ENCODE measurements at regions not wholly inside any gene's neighbourhood (a gene's known extent, or its start where the extent isn't known, plus 50 kb on each side); places are given as distances from the start of the nearest gene placed in this dataset.

DNA sequence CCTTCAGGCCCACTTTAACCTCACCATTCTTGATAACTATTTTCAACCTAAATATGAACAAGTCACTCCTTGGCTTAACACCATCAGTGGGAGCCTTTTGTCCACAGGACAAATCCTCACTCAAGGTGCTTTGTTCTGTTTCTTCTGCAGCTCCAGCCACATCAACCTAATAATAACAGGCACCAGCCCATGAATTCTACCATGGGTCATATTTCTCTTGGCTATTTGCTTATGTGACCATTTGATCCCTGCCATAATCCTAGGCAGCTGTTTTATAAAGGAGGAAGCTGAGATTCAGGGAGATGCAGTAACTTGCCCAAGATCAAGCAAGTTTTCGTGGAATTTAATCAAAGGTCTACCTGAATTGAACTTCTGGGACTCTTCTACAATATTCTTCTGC lies 561.3 kb downstream of the DHX35 start:
- no peak for TF ChIP-seq KDM1A (IDR thresholded peaks at IDR 0.05; ENCODE audit: borderline replicate concordance, low read length)
- Histone ChIP-seq H3K56ac (replicated peaks; ENCODE audit: insufficient read length, low read depth, low read length) (no peak overlapping the region), H3K23ac (ENCODE audit: insufficient read length) (no peak overlapping the region), H4K91ac (replicated peaks; ENCODE audit: insufficient read length, low read length) (no peak overlapping the region), H3K4me2 (ENCODE audit: insufficient read depth in 1 of 2, low read depth in 2 of 2, low read length in 2 of 2) (no peak overlapping the region), H3K9ac (replicated peaks in 1 of 4; ENCODE audit: extremely low read depth in 1 of 4, low read depth in 3 of 4, low read length in 3 of 4) (no peak overlapping the region), H3K4ac (replicated peaks; ENCODE audit: insufficient read length, low read depth, low read length) (no peak overlapping the region), H3K79me1 (ENCODE audit: low read depth, low read length) (no peaks in the 10 kb centered on the region), H3K9me3 (ENCODE audit: insufficient read depth in 2 of 2, low read depth in 1 of 2, low read length in 1 of 2) (no peaks in the 10 kb centered on the region), H2BK20ac (ENCODE audit: low read length) (no peak overlapping the region), H3K4me3 (ENCODE audit: extremely low read depth in 1 of 4, insufficient read depth in 2 of 4, low read depth in 3 of 4, low read length in 4 of 4) (no peak overlapping the region), H3K79me2 (ENCODE audit: control insufficient read depth in 1 of 2, insufficient read depth in 2 of 2, low read length in 2 of 2) (no peaks in the 10 kb centered on the region), H3K4me1 (replicated peaks in 1 of 4; ENCODE audit: control insufficient read depth in 3 of 4, insufficient read depth in 4 of 4, low read length in 3 of 4) (no peaks in the 10 kb centered on the region), H2BK5ac (ENCODE audit: low read depth, low read length) (no peak overlapping the region), H4K5ac (ENCODE audit: insufficient read length, low read depth, low read length) (no peak overlapping the region), H2AFZ (ENCODE audit: low read length) (no peak overlapping the region), H4K20me1 (replicated peaks in 1 of 2; ENCODE audit: control insufficient read depth in 1 of 2, insufficient read depth in 2 of 2, low read length in 2 of 2) (no peaks in the 10 kb centered on the region), H2BK15ac (ENCODE audit: low read length) (no peak overlapping the region), H3K36me3 (ENCODE audit: control insufficient read depth in 2 of 4, insufficient read depth in 4 of 4, low read length in 3 of 4) (no peaks in the 10 kb centered on the region), H3K14ac (ENCODE audit: insufficient read length) (no peak overlapping the region), H2BK120ac (replicated peaks; ENCODE audit: low read depth, low read length) (no peak overlapping the region), H3K27ac (ENCODE audit: low read depth, low read length) (no peak overlapping the region), H2AK5ac (ENCODE audit: low read depth, low read length) (no peak overlapping the region), H3K18ac (ENCODE audit: extremely low read depth, low read length) (no peak overlapping the region), H4K8ac (ENCODE audit: extremely low read depth, insufficient read depth, low read length) (no peak overlapping the region), H3K23me2 (ENCODE audit: low read depth, low read length) (no peaks in the 10 kb centered on the region), H3K27me3 (replicated peaks in 1 of 4; ENCODE audit: control insufficient read depth in 3 of 4, extremely low read depth in 1 of 4, insufficient read depth in 3 of 4, low read length in 3 of 4) (no peaks in the 10 kb centered on the region), H2BK12ac (ENCODE audit: low read depth, low read length) (no peak overlapping the region)
- ChIA-PET POLR2A (ENCODE audit: partially characterized antibody) (no interaction called here), CTCF (ENCODE audit: partially characterized antibody) (no interaction called here)
- no peak for FAIRE-seq
- no peak for DNase-seq (ENCODE audit: low read depth in 1 of 2, low spot score in 2 of 2)
- WGBS, 2 experiments (ENCODE audit: extremely low coverage in 1 of 2, insufficient coverage in 1 of 2, insufficient read length in 1 of 2, insufficient replicate concordance in 2 of 2, low coverage in 1 of 2, low lambda C conversion rate in 2 of 2, missing lambda C conversion rate in 1 of 2), result 86% methylated on average over 1 of the region's 1 CpG; no CpG with 5 or more reads in 1 of the 2 experiments
